H1 (cell line): ENCODE measurements at regions not wholly inside any gene's neighbourhood (a gene's known extent, or its start where the extent isn't known, plus 50 kb on each side); places are given as distances from the start of the nearest gene placed in this dataset.

Experiments used
- ATF3 ChIP-seq: IDR thresholded peaks from 2 replicates; pipeline ENCODE4 v1.6.1; 2011; ENCODE audit warnings: low read depth, mild to moderate bottlenecking, low read length; ENCODE audit not compliant: insufficient read depth
- MAX ChIP-seq: IDR thresholded peaks from 2 replicates; pipeline ENCODE4 v1.6.1; 2012; ENCODE audit warnings: inconsistent platforms
- RBBP5 ChIP-seq: IDR thresholded peaks from 2 replicates; pipeline ENCODE4 v1.7.1; 2012; ENCODE audit warnings: low read depth, mild to moderate bottlenecking, inconsistent platforms, low read length, moderate library complexity, borderline replicate concordance
- SIX5 ChIP-seq: IDR thresholded peaks from 2 replicates; pipeline ENCODE4 v1.6.1; 2011; ENCODE audit warnings: mild to moderate bottlenecking, low read depth, low read length

- TF ChIP-seq ATF3 (no peak), MAX (no peak), SIX5 (no peak), RBBP5 (no peak)
- TF ChIP-seq, all 59 proteins: peak for 0
Observed at GRCh38 chr1:157367091-157367739, 185.1 kb downstream of the FCRL5 start (continued).
